Smooth muscle cell (in vitro differentiated cells): ENCODE measurements at regions not wholly inside any gene's neighbourhood (a gene's known extent, or its start where the extent isn't known, plus 50 kb on each side); places are given as distances from the start of the nearest gene placed in this dataset.

ENCODE experiments used
- DNase-seq: peaks from one replicate; lab custom pipeline; 2025; ENCODE audit not compliant: unreplicated experiment; lab: John Stamatoyannopoulos, UW
- H2AFZ ChIP-seq: fragments of 200-600 bp; sonication (generic); 2 replicates; pipeline ENCODE4 v1.6.0; 2016; ENCODE audit warnings: antibody characterized with exemption, low read depth, mild to moderate bottlenecking
- H3F3A ChIP-seq: fragments of 200-600 bp; sonication (generic); 2 replicates; pipeline ENCODE4 v1.6.0; 2017; ENCODE audit warnings: antibody characterized with exemption, low read depth
- H3K27ac ChIP-seq: fragments of 200-600 bp; sonication (generic); 2 replicates; pipeline ENCODE4 v1.5.1; 2016; ENCODE audit warnings: low read depth, mild to moderate bottlenecking
- H3K27me3 ChIP-seq: fragments of 200-600 bp; sonication (generic); 2 replicates; pipeline ENCODE4 v1.6.1; 2016; ENCODE audit warnings: low read depth, mild to moderate bottlenecking
- H3K36me3 ChIP-seq: fragments of 200-600 bp; sonication (generic); 2 replicates; pipeline ENCODE4 v1.5.1; 2016; ENCODE audit warnings: low read depth
- H3K4me1 ChIP-seq: fragments of 200-600 bp; sonication (generic); 2 replicates; pipeline ENCODE4 v1.5.1; 2016; ENCODE audit warnings: low read depth
- H3K4me2 ChIP-seq: fragments of 200-600 bp; sonication (generic); 2 replicates; pipeline ENCODE4 v1.6.0; 2016; ENCODE audit warnings: mild to moderate bottlenecking
- H3K4me3 ChIP-seq: fragments of 200-600 bp; sonication (generic); 2 replicates; pipeline ENCODE4 v1.5.1; 2016; ENCODE audit warnings: mild to moderate bottlenecking
- H3K79me2 ChIP-seq: fragments of 200-600 bp; sonication (generic); 2 replicates; pipeline ENCODE4 v1.6.0; 2016; ENCODE audit warnings: low read depth, mild to moderate bottlenecking
- H3K9ac ChIP-seq: fragments of 200-600 bp; sonication (generic); 2 replicates; pipeline ENCODE4 v1.6.0; 2016; ENCODE audit warnings: low read depth
- H3K9me3 ChIP-seq: fragments of 200-600 bp; sonication (generic); replicated peaks from 2 replicates; pipeline ENCODE4 v1.5.1; 2016; ENCODE audit warnings: low read depth
- H4K20me1 ChIP-seq: fragments of 200-600 bp; sonication (generic); 2 replicates; pipeline ENCODE4 v1.6.0; 2016; ENCODE audit warnings: low read depth
- WGBS: methylation state at CpG from one replicate; pipeline ENCODE4 v1.1.7; 2016; ENCODE audit warnings: low lambda C conversion rate; 5-methylcytosine and 5-hydroxymethylcytosine counted together
- TF ChIP-seq, protein P1 (sequence below): fragments of 200-600 bp; sonication (generic); IDR thresholded peaks from 2 replicates; pipeline ENCODE4 v1.5.1; 2017; ENCODE audit warnings: borderline replicate concordance, mild to moderate bottlenecking, antibody characterized with exemption; ENCODE audit not compliant: insufficient read depth, poor library complexity, severe bottlenecking

DNA sequence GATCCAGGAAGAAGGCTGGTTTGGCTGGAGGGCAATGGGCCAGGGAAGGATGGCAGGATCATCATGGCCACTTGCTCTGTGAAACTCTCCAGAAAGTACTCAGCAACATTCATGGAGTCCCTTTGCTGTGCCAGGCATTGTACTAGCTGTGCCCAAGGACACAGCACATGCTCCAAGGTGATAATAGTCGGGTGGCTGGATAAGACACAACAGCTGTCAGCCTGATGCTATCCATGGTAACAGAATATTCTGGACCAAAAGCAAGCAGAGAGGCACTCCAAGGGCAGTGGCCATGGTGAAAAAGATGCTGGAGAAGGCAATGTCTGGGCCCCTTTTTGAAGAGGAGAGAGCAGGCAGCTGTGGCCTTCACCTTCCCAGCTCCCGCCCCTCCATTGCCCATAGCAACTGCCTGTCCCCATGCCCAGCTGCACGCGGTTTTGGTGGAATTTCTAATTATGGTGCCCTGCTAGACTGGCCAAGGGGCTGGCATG, 113.8 kb upstream of the CPEB4 start:
- H3K4me2 ChIP-seq, result no peak overlapping the region
- 98% methylated on average over 4 of the region's 4 CpGs for WGBS

DNA sequence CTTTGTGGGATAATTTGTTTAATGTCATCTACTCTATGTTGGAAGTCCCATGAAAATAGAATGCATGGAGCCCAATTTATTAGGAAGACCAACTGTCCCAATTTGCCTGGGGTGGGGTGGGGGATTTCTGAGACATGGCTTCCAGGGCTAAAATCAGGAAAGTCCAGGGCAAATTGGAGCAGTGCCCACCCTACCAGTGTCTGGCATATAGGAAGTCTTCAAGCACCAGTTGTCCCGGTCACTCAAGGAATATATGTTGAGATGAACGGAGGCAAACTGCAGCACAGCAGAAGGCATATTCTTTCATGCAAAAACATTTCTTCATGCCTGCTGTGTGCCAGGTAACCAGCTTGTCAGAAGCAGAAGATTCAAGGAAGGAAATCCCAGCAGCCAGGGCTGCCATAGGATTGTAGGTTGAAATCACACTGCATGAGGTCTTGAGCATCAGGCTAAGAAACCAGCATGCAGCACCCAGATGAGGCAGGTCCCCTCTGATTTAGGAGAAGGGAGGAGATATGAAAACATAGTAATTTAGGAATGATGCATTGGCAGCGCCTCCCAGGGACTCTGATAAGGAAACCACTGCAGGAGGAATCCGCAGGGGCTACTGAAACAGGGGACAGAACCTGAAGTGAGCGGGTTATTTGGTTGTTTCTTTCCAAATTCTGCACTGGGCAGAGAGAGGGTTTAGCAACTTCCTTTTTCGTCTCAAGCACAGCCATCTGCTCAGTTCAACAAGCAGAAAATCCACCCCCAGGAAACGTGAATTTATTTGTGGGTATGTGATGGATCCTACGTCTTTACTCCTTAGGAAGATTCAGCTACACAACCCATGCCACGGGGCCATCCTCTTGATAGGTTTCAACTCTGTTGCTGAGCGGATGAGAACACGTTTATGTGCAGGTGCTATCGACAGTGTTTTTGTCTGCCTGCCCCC, 112.6 kb upstream of the CPEB4 start:
- 90% methylated on average over 12 of the region's 12 CpGs for WGBS
- Histone ChIP-seq H3K4me2 (no peak overlapping the region), H4K20me1 (no peaks in the 10 kb centered on the region), H3K4me1 (peaks cover 14% of the 10 kb centered on the region), H3F3A (no peaks in the 10 kb centered on the region), H3K27me3 (no peaks in the 10 kb centered on the region), H3K4me3 (no peak overlapping the region), H3K36me3 (no peaks in the 10 kb centered on the region), H3K79me2 (no peaks in the 10 kb centered on the region), H2AFZ (no peak overlapping the region), H3K9ac (no peak overlapping the region), H3K9me3 (no peaks in the 10 kb centered on the region), H3K27ac (no peak overlapping the region)
- TF ChIP-seq, protein P1, sequence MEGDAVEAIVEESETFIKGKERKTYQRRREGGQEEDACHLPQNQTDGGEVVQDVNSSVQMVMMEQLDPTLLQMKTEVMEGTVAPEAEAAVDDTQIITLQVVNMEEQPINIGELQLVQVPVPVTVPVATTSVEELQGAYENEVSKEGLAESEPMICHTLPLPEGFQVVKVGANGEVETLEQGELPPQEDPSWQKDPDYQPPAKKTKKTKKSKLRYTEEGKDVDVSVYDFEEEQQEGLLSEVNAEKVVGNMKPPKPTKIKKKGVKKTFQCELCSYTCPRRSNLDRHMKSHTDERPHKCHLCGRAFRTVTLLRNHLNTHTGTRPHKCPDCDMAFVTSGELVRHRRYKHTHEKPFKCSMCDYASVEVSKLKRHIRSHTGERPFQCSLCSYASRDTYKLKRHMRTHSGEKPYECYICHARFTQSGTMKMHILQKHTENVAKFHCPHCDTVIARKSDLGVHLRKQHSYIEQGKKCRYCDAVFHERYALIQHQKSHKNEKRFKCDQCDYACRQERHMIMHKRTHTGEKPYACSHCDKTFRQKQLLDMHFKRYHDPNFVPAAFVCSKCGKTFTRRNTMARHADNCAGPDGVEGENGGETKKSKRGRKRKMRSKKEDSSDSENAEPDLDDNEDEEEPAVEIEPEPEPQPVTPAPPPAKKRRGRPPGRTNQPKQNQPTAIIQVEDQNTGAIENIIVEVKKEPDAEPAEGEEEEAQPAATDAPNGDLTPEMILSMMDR, result no peak
- no peak for DNase-seq

More for the DNA sequence above, 113.8 kb upstream of the CPEB4 start:
- Histone ChIP-seq H3K36me3 (no peaks in the 10 kb centered on the region), H3K9ac (no peak overlapping the region), H3K27ac (no peak overlapping the region), H2AFZ (no peak overlapping the region), H3K27me3 (no peaks in the 10 kb centered on the region), H3K79me2 (no peaks in the 10 kb centered on the region), H3K4me3 (no peak overlapping the region), H4K20me1 (no peaks in the 10 kb centered on the region), H3K4me1 (peaks cover 14% of the 10 kb centered on the region), H3F3A (no peaks in the 10 kb centered on the region), H3K9me3 (no peaks in the 10 kb centered on the region)
- TF ChIP-seq, protein P1, result no peak
- no peak for DNase-seq

DNA sequence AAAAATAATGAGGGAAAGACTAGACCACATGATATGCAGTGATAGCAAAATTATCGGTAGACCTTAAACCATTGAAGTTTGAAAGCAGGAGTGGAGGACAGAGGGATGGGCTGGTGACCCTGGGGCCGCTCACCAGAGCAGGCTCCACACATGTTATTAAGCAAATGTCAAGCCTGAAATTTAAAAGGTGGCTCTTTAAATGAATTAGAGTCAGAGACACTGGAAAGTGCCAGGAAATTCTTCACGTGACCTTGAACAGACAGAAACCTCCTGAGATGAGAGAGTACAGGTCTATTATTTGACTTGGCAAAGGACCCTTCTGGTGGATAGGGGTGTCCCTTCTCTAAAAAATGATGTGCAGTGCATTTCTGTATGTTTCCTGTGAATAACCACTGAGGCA, 111.0 kb upstream of the CPEB4 start:
- Histone ChIP-seq H3F3A (peaks cover 10% of the 10 kb centered on the region), H3K36me3 (no peaks in the 10 kb centered on the region), H2AFZ (no peak overlapping the region), H3K4me3 (no peak overlapping the region), H3K79me2 (no peaks in the 10 kb centered on the region), H3K9me3 (no peaks in the 10 kb centered on the region), H4K20me1 (no peaks in the 10 kb centered on the region), H3K4me1 (peaks cover 5% of the 10 kb centered on the region), H3K27me3 (no peaks in the 10 kb centered on the region), H3K9ac (no peak overlapping the region), H3K4me2 (no peak overlapping the region), H3K27ac (no peak overlapping the region)
- no peak for DNase-seq
- TF ChIP-seq, protein P1, result no peak
- WGBS, result 88% methylated on average over 3 of the region's 3 CpGs
